NCI-H1105 treated with DMSO at 0.1 percent for 48 hours (cell line): ENCODE measurements at regions not wholly inside any gene's neighbourhood (a gene's known extent, or its start where the extent isn't known, plus 50 kb on each side); places are given as distances from the start of the nearest gene placed in this dataset.
A peak's percentile ranks its signal among the peaks of the same experiment; 100 is the strongest.
"Not testable (repeated sequence)": the region's sequence is repeated elsewhere in the genome, so short reads cannot be mapped to it uniquely, and the experiment has no call there.

ENCODE experiments used
- DNase-seq: peaks from one replicate; lab custom pipeline; 2025; lab: John Stamatoyannopoulos, UW

DNA sequence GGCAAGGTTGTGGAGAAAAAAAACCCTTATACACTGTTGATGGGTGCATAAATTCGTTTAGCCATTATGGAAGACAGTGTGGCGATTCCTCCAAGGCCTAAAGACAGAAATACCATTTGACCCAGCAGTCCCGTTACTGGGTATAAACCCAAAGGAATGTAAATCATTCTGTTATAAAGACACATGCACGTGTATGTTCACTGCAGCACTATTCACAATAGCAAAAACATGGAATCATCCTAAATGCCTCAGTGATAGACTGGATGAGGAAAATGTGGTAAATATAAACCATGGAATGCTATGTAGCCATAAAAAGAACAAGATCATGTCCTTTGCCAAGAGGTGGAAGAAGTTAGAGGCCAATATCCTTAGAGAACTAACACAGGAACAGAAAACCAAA is 119.9 kb upstream of the PRR16 start:
- no peak for DNase-seq

DNA sequence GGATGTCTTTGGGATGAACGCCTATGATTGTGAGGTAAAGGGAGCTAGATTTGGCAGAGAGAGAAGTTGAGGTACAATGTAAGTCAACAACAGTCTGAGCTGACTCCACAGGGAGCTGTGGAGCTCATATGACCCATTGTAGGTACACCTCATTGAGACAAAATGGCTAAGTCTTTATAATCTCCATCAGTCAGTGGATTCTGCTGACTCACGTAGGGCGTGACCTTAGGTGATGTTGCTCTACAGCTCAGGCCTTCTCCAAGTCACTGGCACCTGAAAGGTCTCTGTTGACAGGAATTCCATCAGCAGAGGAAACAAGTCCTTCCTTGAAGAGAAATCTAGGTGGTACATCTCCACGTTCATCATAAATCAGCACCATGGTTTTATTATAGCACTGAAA is 118.2 kb upstream of the PRR16 start:
- no peak for DNase-seq

DNA sequence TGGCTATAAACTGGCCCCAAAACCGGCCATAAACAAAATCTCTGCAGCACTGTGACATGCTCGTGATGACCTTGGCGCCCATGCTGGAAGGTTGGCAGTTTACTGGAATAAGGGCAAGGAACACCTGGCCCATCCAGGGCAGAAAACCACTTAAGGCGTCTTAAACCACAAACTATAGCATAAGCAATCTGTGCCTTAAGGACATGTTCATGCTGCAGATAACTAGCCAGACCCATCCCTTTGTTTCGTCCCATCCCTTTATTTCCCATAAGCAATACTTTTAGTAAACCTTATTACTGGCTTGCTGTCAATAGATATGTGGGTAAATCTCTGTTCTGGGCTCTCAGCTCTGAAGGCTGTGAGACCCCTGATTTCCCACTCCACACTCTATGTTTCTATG is 113.0 kb upstream of the PRR16 start:
- DNase-seq, result not testable (repeated sequence)

DNA sequence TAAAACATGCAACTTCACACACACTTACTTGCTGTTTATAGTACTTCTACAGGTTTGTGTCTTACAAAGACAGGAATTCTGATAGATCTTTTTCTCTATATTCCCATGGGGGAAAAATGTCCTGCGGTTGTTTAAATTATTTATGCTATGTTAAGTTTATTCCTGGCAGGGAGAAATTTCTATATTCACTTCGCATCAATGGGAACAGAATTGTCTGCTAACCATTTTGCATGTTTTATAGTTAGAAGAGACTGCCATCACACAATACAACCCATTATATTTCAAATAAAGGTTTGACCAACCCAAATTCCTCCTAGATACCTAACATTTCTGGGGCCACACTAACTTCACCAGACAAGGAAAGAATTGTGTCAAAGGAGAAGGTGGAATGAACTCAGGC is 110.0 kb upstream of the PRR16 start:
- DNase-seq, result no peak

DNA sequence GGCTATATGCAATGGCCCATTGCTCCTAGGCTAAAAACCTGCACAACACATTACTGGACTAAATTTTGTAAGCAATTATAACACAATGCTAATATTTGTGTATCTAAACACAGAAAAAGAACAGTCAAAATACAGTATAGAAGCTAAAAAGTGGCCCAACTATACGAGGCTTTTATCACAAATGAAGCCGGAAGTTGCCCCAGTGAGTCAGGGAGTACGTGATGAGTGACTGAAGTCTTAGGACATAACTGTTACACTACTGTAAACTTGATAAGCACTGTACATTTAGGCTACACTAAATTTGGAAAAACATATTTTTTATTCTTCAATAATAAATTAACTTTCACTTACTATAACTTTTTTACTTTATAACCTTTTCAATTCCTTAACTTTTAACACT is 105.2 kb upstream of the PRR16 start:
- no peak for DNase-seq

DNA sequence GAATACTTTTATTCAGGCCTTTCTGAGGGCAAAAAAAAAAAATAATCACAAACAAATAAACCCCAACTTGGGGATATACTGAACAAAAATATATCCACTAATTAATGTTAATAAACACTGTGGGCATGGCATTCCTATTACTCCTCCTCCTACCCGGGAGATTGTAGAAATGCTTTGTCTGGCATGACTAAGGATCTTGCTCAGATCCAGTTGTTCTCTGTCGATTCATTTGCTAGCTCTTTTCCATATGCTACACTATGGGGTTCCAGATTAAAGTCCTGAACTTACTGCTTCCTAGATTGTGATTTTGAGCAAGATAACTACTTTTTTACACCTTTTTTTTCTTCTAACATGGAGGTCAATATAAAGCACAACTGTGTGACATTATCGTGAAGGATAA is 102.2 kb upstream of the PRR16 start:
- DNase-seq, result no peak

DNA sequence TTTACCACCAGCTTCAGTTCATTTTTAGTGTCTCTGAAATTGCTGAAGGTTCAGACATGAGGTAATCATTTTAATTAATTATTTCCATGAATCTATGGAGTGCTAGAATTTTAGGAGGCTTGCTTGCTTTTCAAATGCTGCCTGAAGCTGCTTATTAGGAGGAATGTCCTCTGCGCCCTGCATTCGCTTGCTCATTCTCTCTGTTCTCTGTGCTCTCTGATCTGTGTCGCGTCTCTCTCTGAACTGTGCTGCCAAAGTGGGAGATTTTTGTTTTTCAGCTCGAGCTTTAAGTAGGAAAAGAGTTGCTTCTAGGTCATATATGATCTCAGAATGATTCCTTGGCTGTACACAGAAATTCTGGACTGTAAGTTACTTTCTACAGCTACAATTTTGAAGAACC is 101.7 kb upstream of the PRR16 start:
- DNase-seq, result no peak

DNA sequence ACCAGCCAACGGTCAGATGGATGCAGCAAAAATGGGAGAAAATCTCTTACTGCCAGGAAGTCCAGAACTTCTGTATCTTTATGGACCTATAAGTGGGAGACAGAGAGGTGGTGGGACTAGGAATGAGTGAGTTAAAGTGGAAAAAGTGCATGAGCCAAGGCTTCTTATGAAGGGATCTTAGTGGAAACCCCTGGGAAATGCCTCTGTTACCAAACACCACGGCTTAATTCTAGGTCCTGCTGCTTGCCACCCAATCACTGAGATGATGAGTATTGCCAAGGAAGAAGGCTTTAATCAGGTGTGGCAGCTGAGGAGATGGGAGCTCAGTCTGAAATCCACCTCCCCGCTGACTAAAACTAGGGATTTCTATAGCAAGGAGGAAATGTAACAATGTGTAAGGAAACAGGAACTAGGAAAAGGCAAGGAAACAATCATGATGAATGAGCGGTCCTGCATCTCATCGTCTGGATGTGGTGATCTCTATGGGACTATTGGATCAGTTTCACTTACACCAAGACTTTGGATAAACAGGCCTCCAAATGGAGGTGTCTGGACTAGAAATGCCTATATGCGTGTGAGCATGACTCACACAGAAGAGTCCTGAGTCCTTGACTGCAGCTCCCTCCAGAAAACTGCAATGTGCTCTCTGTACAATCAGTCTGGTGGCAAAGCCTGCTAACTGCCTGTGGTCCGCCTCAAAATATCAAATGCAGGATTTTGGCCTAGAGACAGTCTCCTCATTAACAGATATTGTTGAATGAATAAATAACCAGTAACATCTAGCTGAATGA is 98.2 kb upstream of the PRR16 start:
- DNase-seq, result no peak

DNA sequence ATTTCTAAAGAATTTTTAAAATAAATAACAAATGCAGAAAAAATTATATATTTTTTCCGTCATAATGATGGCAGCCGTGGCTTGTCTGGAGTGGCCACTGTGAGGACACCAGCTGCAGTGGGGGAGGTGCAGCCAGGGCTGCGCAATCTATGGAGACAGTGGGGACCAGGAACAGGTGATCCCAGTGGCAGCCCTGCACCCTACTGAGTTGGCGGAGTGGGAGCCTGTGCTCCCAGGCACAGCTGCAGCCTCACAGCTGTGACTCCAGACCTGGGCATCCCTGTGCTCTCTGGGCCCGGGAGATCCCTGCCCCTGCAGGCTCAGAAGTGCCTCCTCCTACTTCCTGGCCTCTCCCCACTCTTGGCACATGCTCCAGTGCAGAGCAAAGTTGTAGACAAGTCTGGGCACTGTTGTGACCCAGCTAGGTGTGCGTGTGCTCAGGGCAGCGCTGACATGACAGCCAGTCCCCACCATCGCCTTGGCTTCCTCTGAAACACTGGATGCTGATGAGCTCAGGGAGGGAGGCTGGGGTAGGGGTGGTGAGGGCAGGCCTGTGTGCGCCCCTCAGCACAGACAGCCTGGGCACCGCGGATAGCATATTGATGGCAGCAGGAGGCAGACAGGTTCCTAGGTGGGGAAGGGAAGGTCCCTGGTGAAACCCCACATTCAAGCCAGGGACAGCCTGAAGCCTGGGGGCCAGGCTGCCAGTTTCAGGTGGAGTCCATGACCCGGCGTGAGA is 96.0 kb upstream of the PRR16 start:
- DNase-seq, result no peak

DNA sequence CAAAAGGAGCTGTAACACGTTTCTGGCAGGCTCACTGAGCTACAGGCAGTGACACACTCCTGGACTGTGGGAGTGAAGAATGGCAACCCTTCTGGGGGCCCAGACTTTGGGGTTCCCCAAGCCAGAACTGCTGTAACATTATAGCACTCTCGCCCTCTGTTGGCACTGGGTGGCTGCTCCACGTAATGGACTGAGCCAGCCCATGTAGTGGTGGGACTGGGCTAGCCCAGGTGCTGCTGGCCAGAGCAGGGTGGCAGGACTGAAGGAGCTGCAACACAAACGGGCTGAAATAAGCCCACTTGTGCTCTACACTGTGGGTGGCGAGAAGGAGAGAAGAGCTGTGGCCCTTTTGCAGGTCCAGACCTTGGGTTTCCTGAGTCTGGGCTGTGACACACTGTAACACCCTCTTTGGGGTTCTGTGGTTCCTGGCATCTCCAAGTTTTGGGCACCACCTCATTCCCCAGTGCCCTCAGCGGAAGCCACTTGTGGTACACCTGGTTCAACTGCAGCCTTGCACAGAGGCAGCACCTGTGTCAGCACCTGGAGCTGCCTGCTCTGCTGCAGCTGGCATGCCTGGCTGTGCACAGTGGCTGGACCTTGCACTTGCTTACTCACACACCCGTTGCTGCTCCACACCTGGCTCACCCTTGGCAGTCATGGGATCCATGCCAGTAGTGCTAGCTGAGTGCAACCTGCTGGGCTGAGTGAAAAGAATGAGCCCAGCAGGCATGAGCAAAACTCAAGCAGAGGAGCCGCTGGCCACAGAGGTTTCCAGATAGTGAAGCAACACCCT is 95.0 kb upstream of the PRR16 start:
- DNase-seq, result peak; percentile 27

DNA sequence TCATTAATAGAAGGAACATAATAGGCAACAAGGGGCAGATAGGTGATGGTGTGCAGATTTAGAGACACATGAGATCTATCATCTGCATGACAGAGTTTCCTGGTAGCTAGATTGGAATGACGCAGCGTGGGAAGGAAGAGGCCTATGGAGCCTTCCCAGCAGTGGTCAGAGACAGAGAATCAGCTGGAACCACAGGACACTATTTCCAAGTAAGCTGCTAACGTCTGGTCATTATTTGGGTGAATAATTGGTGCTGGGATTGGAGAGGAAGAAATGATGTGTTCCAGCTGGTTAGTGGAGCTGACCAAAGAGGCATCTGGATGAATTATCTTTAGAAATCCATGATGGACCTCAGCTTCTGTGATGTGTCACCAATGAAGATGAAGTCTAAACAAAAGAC is 91.2 kb upstream of the PRR16 start:
- DNase-seq, result no peak

DNA sequence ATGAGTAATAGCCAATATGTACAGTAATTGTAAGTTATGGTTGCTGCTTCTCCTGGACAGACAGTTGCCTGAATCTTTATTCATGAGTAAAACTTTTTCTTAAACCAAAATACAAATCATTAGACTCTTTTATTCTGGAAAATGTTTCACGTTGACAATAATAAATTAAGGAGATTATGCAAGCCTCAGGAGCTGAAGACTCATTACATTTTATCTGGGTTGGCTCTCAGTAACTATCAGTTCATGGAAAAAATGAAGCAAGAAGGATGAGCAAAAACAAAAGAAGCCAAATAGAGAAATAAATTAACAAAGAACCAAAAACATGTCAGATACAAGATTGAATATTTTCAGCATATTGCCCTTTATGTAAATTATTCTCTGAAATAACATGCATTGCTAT is 88.9 kb upstream of the PRR16 start:
- no peak for DNase-seq

DNA sequence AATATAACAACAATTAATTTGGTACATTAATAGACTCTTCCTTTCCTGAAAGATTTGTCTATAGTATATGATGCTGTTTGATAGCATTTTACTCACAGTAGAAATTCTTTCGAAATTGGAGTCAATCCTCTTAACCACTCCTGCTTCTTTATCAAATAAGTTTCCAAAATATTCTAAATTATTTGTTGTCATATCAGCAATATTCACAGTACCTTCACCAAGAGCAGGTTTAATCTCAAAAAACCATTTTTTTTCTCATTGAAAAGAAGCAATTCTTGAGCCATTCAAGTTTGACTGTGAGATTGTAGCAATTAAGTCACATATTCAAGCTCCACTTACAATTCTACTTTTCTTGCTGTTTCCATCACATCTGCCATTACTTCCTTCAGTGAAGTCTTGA is 83.5 kb upstream of the PRR16 start:
- no peak for DNase-seq

DNA sequence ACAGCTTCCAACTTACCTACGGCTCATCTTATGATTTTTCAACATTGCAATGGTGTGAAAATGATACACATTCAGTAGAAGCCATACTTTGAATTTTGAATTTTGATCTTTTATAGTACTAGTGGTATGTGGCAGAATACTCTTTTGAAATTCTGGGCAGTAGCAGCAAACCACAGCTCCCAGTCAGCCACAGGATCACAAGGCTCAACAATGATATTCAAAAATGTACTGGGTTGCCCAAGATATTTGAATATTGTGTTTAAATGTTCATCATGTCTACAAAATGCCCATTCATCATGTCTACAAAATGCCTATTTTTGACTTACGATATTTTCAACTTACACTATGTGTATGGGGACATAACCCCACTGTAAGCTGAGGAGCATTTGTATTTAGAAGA is 81.3 kb upstream of the PRR16 start:
- no peak for DNase-seq

DNA sequence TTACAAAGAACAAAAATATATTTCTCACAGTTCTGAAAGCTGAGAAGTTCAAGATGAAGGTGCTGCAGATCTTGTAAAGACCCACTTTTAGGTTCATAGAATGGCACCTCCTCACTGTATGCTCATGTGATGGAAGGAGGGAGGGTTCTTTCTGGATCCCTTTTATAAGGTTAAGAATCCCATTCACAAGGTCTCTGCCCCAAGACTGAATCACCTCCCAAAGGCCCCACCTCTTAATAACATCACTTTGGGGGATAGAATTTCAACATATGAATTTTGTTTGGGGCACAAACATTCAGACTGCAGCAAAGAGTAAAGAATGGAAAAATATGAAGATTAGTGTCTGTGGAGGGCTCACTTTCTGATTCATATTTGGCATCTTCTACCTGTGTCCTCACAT is 77.1 kb upstream of the PRR16 start:
- DNase-seq, result no peak

DNA sequence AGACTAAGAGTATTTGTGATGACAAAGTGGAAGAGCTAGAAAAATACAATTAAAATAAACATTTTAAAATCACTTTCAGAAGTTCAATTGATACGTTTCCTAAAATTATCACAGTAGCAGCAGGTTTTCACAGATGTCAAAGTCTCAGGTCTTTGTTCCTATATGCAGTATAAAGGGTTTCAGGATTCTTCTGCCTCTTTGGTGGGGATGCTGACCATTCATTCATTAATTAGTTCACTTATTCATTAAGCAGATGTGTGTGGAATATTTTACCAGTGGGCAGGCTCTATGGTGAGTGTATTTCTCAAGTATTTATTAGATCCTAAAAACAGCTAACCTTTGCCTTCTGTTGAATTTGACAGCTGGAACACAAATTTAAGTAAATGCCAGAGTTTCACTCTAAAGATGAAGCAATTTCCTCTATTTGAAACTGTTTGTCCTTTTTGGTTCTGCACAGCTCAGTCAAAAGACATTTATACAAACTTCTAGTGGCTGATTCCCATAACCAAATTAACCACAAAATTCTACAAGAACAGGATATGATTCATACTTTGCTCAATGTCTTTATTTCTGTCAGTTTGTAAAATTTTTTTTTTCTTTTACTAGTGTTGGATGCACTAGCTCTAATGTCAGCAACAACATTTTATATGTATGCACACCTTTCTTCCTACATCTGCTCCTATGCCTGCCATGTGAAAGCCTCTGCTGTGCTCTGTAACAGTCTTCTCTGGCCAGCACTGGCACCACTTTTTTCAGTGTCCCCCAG is 75.9 kb upstream of the PRR16 start:
- no peak for DNase-seq

DNA sequence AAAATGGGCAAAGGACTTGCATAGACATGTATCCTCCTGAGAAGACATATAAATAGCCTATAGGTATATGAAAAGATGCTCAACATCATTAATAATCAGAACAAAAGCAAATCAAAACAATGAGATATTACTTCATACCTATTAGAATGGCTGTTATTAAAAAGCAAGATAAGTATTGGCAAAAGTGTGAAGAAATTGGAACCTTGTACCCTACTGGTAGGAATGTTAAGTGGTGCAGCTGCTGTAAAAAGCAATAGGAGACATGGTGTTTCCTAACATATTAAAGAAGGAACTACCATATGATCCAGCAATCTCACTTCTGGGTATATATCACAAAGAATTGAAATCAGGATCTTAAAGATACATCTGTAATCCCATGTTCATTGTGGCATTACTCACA is 69.8 kb upstream of the PRR16 start:
- no peak for DNase-seq

DNA sequence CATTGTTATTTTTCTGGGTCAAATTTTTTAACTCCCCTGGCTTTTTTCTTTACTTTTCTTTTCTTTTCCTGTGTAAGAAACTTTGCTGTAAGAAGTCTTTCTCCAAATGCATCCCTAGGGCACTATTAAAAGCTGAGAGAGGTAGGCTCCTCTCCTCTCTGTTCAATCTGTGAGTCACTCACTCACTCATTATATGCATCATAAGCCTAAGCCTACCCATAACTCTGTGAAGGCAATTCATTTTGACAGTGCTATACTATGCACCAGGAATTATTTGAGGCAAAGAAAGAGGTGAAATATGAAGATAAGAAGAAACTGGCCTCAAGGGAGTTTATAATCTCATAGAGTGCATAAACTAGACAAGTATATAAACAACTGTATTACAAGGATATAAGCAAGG is 67.9 kb upstream of the PRR16 start:
- DNase-seq, result no peak

DNA sequence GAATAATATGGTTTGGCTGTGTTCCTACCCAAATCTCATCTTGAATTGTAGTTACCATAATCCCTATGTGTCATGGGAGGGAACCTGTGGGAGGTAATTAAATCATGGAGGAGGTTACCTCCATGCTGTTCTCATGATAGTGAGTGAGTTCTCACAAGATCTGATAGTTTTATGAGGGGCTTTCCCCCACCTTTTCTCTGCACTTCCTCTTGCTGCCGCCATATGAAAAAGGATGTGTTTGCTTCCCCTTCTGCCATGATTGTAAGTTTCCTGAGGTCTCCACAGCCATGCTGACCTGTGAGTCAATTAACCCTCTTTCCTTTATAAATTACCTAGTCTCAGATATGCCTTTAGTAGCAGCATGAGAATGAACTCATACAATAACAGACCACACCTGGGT is 63.7 kb upstream of the PRR16 start:
- no peak for DNase-seq

DNA sequence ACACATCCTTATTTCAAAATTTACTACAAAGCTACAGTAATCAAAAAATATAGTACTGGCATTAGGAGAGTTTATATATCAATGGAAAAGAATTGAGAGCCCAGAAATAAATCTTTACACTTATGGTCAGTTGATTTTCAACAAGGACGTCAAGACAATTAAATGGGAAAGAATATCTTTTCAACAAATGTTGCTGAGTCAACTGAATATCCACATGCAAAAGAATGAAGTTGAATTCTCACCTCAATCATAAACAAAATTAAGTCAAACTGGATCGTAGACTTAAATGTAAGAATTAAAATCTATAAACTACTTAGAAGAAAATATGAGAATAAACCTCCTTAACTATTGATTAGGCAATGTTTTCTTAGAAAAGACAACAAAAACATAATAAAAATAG is 61.5 kb upstream of the PRR16 start:
- DNase-seq, result no peak

DNA sequence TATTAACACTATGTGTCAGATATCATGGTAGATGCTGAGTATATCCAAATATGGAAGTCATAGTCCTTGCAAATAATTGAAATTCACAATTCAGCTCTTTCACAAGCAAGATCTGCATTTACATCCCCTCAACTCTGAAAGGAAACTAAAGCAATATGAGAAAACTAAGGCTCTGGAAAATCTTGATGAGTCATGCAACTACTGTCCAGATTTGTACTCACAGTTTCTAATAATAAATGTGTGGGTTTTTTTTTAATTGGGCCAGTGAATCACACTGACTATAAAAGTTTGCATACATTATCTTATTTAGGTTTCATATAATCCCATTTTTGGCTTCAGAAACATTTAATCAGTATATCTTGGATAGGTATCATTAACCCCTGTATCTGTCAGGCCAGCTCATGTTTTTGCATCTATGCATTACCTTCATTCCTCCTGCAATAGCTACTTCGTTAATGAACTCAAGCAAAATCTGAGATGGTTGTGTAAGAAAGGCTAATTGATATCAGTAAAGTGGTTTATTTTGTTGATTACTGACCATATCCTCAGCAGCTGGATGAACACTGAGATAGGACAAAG is 58.7 kb upstream of the PRR16 start:
- DNase-seq, result no peak

DNA sequence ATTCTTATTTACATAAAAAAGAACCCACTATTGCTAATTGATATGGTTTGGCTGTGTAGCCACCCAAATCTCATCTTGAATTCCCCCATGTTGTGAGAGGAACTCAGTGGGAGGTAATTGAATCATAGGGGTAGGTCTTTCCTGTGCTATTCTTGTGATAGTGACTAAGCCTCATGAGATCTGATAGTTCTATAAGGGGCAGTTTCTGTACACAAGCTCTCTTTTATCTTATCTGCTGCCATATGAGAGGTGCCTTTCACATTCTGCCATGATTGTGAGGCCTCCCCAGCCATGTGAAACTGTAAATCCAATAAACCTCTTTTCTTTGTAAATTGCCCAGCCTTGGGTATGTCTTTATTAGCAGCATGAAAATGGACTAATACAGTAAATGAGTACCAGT is 58.2 kb upstream of the PRR16 start:
- no peak for DNase-seq
